GM12865 (cell line): ENCODE measurements at regions not wholly inside any gene's neighbourhood (a gene's known extent, or its start where the extent isn't known, plus 50 kb on each side); places are given as distances from the start of the nearest gene placed in this dataset.

Experiments used
- DNase-seq: peaks from one replicate; pipeline ENCODE4 v3.0.0; 2010; ENCODE audit warnings: low read depth
- H3K4me3 ChIP-seq: 2 replicates; pipeline ENCODE4 v1.5.1; 2011; ENCODE audit warnings: mild to moderate bottlenecking, low read depth, low read length, control low read depth
- TF ChIP-seq, protein P1 (sequence below): IDR thresholded peaks from 2 replicates; pipeline ENCODE4 v1.5.1; 2011; ENCODE audit warnings: low read length, control low read depth, low read depth, inconsistent platforms; ENCODE audit not compliant: insufficient read depth; ENCODE audit errors: missing control alignments

DNA sequence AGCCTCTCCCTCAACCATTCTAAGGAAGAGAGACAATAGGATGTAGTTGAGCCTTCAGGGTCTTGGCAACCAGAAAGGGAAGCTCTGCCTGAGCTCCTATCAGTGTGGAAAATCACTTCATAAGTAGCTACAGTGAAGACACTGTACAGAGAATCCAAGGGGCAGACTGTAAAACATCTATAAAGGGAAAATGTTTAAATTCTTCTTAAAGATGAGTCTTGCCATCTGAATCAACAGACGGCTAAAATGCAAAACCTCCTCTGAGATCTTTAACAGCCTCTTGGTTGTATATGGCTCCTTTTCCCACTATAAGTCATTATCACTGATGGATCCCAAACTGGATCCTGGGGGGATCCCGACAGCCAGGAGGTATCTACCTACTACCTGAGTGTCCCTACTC lies 239.2 kb upstream of the SOX9 start:
- no peak for DNase-seq
- TF ChIP-seq, protein P1, sequence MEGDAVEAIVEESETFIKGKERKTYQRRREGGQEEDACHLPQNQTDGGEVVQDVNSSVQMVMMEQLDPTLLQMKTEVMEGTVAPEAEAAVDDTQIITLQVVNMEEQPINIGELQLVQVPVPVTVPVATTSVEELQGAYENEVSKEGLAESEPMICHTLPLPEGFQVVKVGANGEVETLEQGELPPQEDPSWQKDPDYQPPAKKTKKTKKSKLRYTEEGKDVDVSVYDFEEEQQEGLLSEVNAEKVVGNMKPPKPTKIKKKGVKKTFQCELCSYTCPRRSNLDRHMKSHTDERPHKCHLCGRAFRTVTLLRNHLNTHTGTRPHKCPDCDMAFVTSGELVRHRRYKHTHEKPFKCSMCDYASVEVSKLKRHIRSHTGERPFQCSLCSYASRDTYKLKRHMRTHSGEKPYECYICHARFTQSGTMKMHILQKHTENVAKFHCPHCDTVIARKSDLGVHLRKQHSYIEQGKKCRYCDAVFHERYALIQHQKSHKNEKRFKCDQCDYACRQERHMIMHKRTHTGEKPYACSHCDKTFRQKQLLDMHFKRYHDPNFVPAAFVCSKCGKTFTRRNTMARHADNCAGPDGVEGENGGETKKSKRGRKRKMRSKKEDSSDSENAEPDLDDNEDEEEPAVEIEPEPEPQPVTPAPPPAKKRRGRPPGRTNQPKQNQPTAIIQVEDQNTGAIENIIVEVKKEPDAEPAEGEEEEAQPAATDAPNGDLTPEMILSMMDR: no peak
- no peak overlapping the region for H3K4me3 ChIP-seq

DNA sequence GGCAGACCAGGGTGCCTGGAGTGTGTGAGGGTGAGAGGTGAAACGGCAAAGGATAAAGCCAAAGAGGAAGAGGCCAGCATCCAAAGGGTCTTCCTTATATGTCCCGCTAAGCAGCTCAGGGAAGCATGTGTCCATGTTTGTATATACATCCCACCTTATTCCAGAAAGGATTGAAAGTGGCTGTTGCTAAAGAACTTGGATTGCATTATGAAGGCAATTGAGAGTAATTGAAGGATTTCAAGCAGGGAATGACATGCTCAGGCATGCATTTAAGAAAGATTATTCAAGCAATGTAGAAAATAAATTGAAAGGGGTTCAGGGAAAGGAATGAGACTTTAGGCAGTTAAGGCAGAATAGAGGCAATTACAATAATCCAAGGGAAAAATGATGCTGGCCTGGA lies 237.6 kb upstream of the SOX9 start:
- H3K4me3 ChIP-seq: no peak overlapping the region
- DNase-seq: no peak

GRCh38 chr17:71883845-71884244 lies 237.0 kb upstream of the SOX9 start:
- H3K4me3 ChIP-seq: no peak overlapping the region
- TF ChIP-seq, protein P1: no peak
- DNase-seq: peak; percentile 68

More for the DNA sequence above, 237.6 kb upstream of the SOX9 start:
- TF ChIP-seq, protein P1: no peak

DNA sequence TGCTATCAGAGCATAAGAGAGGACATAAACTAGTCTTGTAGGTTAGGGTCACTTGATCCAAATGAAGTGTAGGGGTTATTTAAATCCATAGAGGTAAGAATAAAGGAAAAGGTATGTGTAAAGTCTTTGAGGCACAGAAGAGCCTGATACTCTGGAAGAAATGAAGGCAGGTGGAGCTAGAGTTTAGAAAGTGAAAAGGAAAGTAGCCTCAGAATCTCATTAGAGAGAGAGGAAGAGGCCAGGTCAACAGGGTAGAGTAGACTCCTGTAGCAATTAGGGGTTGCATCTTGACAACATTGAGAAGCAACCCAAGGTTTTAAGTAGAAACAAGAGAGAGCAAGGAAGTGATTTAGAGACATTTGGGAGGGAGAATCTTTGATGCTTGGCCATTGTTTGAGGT lies 235.2 kb upstream of the SOX9 start:
- TF ChIP-seq, protein P1: no peak
- peak; percentile 40 for DNase-seq
- H3K4me3 ChIP-seq: no peak overlapping the region

- no peak for DNase-seq
- H3K4me3 ChIP-seq: no peak overlapping the region
- TF ChIP-seq, protein P1: no peak
These were observed 221.5 kb upstream of the SOX9 start for GRCh38 chr17:71899317-71899716.

DNA sequence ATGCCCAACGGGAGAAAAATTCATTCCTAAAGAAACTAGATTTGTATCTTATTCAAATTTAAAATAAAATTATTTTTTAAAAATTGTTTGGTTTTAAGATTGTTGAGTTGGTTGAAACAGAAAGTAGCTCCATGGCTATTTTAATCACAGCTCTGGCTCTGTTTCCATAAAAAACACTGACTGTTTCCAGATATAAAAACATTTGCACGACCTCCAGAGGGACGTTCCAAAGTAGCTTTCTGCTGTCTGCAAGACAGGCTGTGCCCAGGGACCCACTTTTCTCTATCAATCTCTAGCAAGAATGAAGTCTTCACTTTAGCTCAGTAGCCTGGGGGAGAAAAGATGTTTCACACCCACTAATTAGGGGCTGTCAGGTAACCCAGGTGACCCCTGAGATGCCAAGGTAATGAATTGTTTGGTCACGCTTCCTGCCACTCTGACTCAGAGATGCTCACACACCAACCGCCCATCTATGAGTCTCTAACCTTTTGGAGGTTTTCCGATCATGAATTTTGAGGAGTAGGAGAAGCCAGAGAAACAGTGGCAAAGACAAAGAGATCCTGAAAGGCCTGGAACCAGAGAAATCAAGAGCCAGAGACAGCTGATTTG lies 220.1 kb upstream of the SOX9 start:
- H3K4me3 ChIP-seq: no peak overlapping the region
- no peak for DNase-seq

More for the DNA sequence above, 220.1 kb upstream of the SOX9 start:
- TF ChIP-seq, protein P1: no peak
